OCI-LY7 (cell line): ENCODE measurements at regions not wholly inside any gene's neighbourhood (a gene's known extent, or its start where the extent isn't known, plus 50 kb on each side); places are given as distances from the start of the nearest gene placed in this dataset.

Experiments
- CTCF ChIP-seq: fragments of 200-600 bp; sonication (generic); conservative IDR thresholded peaks from 2 replicates; pipeline ENCODE4 v1.5.1; 2014; ENCODE audit warnings: mild to moderate bottlenecking, antibody characterized with exemption, low read length, moderate library complexity, mixed read lengths
- EZH2phosphoT487 ChIP-seq: fragments of 200-600 bp; sonication (generic); IDR thresholded peaks from 2 replicates; pipeline ENCODE4 v1.6.1; 2018; ENCODE audit warnings: low read depth, borderline replicate concordance, mild to moderate bottlenecking, mixed run types, antibody characterized with exemption, low read length, moderate library complexity, mixed read lengths

DNA sequence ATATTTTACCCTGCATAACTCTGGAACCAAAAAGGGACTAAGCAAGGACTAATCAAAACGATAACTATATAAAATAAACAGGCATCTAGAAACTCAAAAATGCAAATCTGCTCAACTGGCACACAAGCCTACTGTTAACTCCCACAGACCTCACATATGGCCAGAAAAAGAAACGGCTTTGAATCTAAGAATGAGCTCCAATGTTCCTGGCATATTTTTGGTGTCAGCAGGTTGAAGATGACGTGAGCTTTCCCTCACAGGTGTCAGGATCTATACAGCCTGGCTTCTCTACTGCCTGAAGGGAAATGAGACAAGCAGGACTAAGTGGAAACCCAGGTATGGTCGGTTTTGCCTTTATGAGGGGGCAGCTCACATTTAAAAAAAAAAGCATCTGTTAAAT lies 120.1 kb upstream of the SPATA12 start:
- TF ChIP-seq CTCF (no peak), EZH2phosphoT487 (no peak)
